Upper lobe of left lung (tissue), 6 donors: ENCODE measurements at regions not wholly inside any gene's neighbourhood (a gene's known extent, or its start where the extent isn't known, plus 50 kb on each side); places are given as distances from the start of the nearest gene placed in this dataset.

Source experiments
- ATAC-seq, 2 donors: fragments of 200-7000 bp; cut with Tn5 transposase; one replicate each; pipeline ENCODE4 v1.9.1; 2022; ENCODE audit warnings: mild to moderate bottlenecking in 2 of 2, moderate library complexity in 2 of 2; ENCODE audit not compliant: low FRiP score in 2 of 2
- DNase-seq, 2 donors: peaks; one replicate each; pipeline ENCODE4 v3.0.0-alpha.2; 2019 to 2020
- H3K27ac ChIP-seq, 4 donors: fragments of 200-600 bp; sonication (generic); one replicate each; pipeline ENCODE4 v1.5.1; 2016 to 2019
- H3K27me3 ChIP-seq, 4 donors: fragments of 200-600 bp; sonication (generic); one replicate each; pipeline ENCODE4 v1.5.1; 2017 to 2019
- H3K36me3 ChIP-seq, 4 donors: fragments of 200-600 bp; sonication (generic); one replicate each; pipeline ENCODE4 v1.5.1; 2016 to 2019
- H3K4me1 ChIP-seq, 4 donors: fragments of 200-600 bp; sonication (generic); one replicate each; pipeline ENCODE4 v1.5.1; 2018 to 2019
- H3K4me3 ChIP-seq, 4 donors: fragments of 200-600 bp; sonication (generic); one replicate each; pipeline ENCODE4 v1.5.1; 2017 to 2019; ENCODE audit warnings: mild to moderate bottlenecking in 2 of 4, moderate library complexity in 1 of 4
- H3K9me3 ChIP-seq, 4 donors: fragments of 200-600 bp; sonication (generic); one replicate each; pipeline ENCODE4 v1.5.1; 2018 to 2019
- EP300 ChIP-seq, 4 donors: sonication (generic); formaldehyde crosslinking; IDR thresholded peaks; one replicate each; pipeline ENCODE4 v1.5.1; 2017; ENCODE audit warnings: antibody characterized with exemption in 4 of 4, control low read depth in 2 of 4
- POLR2A ChIP-seq, 4 donors: fragments of 450-650 bp; IDR thresholded peaks; one replicate each; pipeline ENCODE4 v1.5.1; 2016 to 2017; ENCODE audit warnings: antibody characterized with exemption in 4 of 4, mild to moderate bottlenecking in 2 of 4
- POLR2AphosphoS5 ChIP-seq, 2 donors: sonication (generic); formaldehyde crosslinking; IDR thresholded peaks; one replicate each; pipeline ENCODE4 v1.5.1; 2017; ENCODE audit warnings: antibody characterized with exemption in 2 of 2
- WGBS, 2 donors: methylation state at CpG; one replicate each; pipeline ENCODE4 v1.1.5; 2017 to 2018; 5-methylcytosine and 5-hydroxymethylcytosine counted together
- TF ChIP-seq, protein P1 (sequence below), 6 experiments: fragments of 450-650 bp in 4 of 6; fragments of 200-600 bp in 2 of 6; sonication (generic) in 2 of 6; IDR thresholded peaks; one replicate each; pipeline ENCODE4 v1.5.1; 2016 to 2019; ENCODE audit warnings: antibody characterized with exemption in 6 of 6
- donor health status: DM: no; HTN: no; CAD: no; lungs with moderate emphysema.
- donor health status: DM: no; HTN: yes; CAD: no; lungs with severe emphysema.

DNA sequence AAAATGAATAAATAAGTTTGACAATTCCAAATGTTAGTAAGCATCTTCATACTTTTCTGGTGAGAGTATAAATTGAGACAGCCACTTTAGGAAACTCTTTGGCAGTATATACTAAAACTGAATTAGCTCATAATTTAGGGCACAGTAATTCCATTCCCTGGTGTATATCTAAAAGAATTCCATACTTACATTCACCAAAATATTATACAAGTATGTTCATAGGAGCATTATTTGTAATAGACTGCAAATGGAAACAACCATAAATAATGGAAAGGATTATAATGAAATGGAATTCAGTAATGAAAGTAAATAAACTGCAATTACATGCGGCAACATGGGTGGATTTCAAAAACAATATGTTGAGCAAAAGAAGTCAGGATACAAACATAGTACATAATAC is 315.8 kb upstream of the LRRC4C start:
- ATAC-seq (no peak), DNase-seq (no peak)
- Histone ChIP-seq H3K36me3 (no peaks in the 10 kb centered on the region), H3K27me3 (no peaks in the 10 kb centered on the region), H3K9me3 (peaks cover 0 to 5% (median 0%) of the 10 kb centered on the region in 4 donors), H3K4me3 (no peak overlapping the region), H3K27ac (no peak overlapping the region), H3K4me1 (no peaks in the 10 kb centered on the region)
- TF ChIP-seq POLR2AphosphoS5 (IDR thresholded peaks at IDR 0.05) (no peak), POLR2A (IDR thresholded peaks at IDR 0.05) (no peak), EP300 (IDR thresholded peaks at IDR 0.05) (no peak)
- TF ChIP-seq, protein P1, sequence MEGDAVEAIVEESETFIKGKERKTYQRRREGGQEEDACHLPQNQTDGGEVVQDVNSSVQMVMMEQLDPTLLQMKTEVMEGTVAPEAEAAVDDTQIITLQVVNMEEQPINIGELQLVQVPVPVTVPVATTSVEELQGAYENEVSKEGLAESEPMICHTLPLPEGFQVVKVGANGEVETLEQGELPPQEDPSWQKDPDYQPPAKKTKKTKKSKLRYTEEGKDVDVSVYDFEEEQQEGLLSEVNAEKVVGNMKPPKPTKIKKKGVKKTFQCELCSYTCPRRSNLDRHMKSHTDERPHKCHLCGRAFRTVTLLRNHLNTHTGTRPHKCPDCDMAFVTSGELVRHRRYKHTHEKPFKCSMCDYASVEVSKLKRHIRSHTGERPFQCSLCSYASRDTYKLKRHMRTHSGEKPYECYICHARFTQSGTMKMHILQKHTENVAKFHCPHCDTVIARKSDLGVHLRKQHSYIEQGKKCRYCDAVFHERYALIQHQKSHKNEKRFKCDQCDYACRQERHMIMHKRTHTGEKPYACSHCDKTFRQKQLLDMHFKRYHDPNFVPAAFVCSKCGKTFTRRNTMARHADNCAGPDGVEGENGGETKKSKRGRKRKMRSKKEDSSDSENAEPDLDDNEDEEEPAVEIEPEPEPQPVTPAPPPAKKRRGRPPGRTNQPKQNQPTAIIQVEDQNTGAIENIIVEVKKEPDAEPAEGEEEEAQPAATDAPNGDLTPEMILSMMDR (IDR thresholded peaks at IDR 0.05) = no peak
- 92 to 97% methylated on average over 1 of the region's 1 CpG for WGBS, 2 donors

DNA sequence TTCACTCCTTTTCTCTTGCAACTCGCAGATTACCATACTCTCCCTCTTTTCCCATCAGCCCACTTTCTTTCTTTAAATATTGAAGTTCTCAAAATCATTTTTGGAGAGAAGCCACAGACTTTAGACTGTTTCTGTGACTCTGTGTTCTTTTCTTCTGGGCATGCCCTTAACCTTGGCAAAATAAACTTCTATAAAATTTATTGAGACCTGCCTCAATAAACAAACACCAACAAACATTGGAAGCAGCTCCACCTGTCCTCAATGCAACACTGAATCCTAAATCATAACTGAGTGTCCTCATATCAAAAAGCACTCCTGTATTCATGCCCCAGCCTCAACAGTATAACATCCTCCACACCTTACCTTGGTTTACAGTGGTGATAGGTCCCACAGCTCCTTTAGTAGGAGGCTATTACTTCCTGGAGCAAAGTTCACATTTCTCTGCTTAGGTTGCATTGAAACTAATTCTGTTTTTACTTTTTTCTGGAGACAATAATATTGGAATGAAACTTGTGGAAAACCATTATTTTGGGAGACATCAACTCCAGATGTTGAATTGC is 320.0 kb upstream of the LRRC4C start:
- 59% methylated on average over 1 of the region's 1 CpG for WGBS, 2 donors
- TF ChIP-seq, protein P1 (IDR thresholded peaks at IDR 0.05) = no peak
- TF ChIP-seq EP300 (IDR thresholded peaks at IDR 0.05) (no peak), POLR2A (IDR thresholded peaks at IDR 0.05) (no peak), POLR2AphosphoS5 (IDR thresholded peaks at IDR 0.05) (no peak)

DNA sequence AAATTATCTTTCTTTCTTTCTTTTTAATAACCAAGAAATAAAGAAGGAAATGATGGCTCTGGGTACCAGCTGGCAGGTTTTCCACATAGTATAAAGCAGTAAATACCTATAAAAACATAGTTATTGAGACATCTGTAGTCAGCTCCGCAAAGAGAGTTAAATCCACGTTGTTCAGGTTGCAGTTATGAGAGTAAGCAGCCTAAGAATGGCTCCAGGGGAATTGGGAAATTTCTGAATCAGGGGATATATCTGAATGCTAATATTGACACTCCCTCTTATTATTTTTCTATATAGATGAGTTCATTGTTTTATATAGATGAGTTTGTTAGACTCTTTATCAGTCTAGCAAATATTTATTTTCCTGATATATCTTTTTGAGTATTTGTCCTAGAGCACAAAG is 322.0 kb upstream of the LRRC4C start:
- H3K4me1 ChIP-seq = no peaks in the 10 kb centered on the region
- no peak for TF ChIP-seq POLR2AphosphoS5 (IDR thresholded peaks at IDR 0.05)
- no peak for TF ChIP-seq EP300 (IDR thresholded peaks at IDR 0.05)
- TF ChIP-seq, protein P1 (IDR thresholded peaks at IDR 0.05) = no peak
- TF ChIP-seq POLR2A (IDR thresholded peaks at IDR 0.05) = no peak
- WGBS, 2 donors = 54 to 57% methylated on average over 2 of the region's 2 CpGs
- no peaks in the 10 kb centered on the region for H3K36me3 ChIP-seq
- no peak overlapping the region for H3K27ac ChIP-seq
- H3K27me3 ChIP-seq = no peaks in the 10 kb centered on the region
- no peak overlapping the region for H3K4me3 ChIP-seq
- no peak for DNase-seq
- no peak for ATAC-seq
- H3K9me3 ChIP-seq = no peaks in the 10 kb centered on the region

More for the DNA sequence above, 320.0 kb upstream of the LRRC4C start:
- no peaks in the 10 kb centered on the region for H3K36me3 ChIP-seq
- no peaks in the 10 kb centered on the region for H3K27me3 ChIP-seq
- H3K4me1 ChIP-seq = no peaks in the 10 kb centered on the region
- peaks cover 0 to 2% (median 0%) of the 10 kb centered on the region in 4 donors for H3K9me3 ChIP-seq
- DNase-seq (no peak), ATAC-seq (no peak)
- H3K27ac ChIP-seq = no peak overlapping the region
- H3K4me3 ChIP-seq = no peak overlapping the region

DNA sequence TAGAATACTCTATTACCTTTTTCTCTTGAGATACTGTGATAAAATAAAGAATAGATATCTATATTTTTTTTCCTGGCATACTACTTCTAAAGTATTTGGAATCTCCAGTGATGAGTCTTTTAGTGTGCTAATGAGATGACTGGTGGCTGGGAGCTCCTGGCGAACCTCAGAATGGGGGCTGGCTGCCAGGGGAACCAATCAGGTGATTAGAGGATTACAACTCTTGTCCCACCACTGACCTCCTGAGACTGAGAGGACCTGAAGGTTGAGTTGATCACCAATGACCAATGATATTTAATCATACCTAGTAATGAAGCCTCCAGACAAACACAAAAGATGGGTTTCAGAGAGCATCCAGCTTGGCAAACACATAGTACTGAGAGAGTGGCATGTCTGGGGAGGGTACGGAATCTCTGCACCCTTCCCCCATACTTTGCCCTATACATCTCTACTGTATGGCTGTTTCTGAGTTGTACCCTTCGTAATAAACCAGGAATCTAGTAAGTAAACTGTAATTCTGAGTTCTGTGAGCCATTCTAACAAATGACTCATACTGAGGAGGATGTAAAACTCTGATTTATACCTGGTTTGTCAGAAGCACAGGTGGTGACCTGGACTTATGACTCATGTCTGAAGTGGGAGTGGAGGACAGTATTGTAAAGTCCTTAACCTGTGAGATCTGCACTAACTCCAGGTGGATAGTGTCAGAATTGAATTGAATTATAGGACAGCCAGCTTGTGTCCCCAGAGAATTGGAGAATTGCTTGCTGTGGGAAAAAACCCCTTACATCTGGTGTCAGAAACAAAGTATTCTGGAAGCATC is 325.3 kb upstream of the LRRC4C start:
- TF ChIP-seq POLR2A (IDR thresholded peaks at IDR 0.05) (no peak), EP300 (IDR thresholded peaks at IDR 0.05) (no peak)
- TF ChIP-seq, protein P1 (IDR thresholded peaks at IDR 0.05) = no peak
- no peaks in the 10 kb centered on the region for H3K4me1 ChIP-seq
- no peak for DNase-seq
- no peak for ATAC-seq
- H3K27ac ChIP-seq = no peak overlapping the region
- H3K27me3 ChIP-seq = no peaks in the 10 kb centered on the region
- no peak overlapping the region for H3K4me3 ChIP-seq
- 60 to 76% methylated on average over 3 of the region's 3 CpGs for WGBS, 2 donors
- peaks cover 0 to 6% (median 0%) of the 10 kb centered on the region in 4 donors for H3K9me3 ChIP-seq
- no peaks in the 10 kb centered on the region for H3K36me3 ChIP-seq
